ENCODE measurements at regions not wholly inside any gene's neighbourhood (a gene's known extent, or its start where the extent isn't known, plus 50 kb on each side); places are given as distances from the start of the nearest gene placed in this dataset.

DNA sequence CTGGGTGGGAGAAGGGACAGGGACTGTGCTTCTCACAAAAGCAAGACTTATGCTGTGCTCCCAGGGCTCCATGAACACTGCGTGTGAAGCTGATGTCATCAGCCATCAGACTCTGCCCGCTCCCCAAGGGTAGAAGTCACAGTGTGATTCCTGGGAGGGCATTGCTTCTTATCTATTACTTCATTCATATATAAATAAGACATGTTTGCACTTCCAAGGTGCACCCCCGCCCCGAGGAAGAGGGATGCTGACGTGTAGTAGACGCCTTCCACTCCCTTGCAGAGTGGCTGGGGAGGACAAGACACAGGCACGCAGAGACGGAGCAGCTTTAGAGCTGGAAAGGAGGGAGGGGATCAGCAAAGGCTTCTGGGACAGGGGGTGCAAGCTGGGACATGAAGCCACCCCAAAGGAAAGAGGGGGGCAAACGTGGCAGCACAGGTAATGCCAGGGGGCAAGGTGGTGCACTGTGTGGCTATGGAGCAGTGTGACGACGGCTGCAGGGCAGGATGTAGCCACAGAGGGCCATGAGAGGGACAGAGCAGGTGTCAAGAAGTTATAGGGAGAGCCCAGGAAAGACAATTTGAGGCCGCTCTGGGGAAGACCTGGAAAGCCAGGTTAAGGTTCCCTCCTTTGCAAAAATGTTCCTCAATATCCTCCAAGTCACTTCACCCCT lies 558.5 kb downstream of the MN1 start:
- TF ChIP-seq, protein P1, sequence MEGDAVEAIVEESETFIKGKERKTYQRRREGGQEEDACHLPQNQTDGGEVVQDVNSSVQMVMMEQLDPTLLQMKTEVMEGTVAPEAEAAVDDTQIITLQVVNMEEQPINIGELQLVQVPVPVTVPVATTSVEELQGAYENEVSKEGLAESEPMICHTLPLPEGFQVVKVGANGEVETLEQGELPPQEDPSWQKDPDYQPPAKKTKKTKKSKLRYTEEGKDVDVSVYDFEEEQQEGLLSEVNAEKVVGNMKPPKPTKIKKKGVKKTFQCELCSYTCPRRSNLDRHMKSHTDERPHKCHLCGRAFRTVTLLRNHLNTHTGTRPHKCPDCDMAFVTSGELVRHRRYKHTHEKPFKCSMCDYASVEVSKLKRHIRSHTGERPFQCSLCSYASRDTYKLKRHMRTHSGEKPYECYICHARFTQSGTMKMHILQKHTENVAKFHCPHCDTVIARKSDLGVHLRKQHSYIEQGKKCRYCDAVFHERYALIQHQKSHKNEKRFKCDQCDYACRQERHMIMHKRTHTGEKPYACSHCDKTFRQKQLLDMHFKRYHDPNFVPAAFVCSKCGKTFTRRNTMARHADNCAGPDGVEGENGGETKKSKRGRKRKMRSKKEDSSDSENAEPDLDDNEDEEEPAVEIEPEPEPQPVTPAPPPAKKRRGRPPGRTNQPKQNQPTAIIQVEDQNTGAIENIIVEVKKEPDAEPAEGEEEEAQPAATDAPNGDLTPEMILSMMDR (IDR thresholded peaks at IDR 0.05; ENCODE audit: insufficient read depth, low read length, poor library complexity, severe bottlenecking): no peak
- Histone ChIP-seq H3K36me3 (ENCODE audit: control insufficient read depth, insufficient read depth, low read length) (no peaks in the 10 kb centered on the region), H3K4me3 (replicated peaks; ENCODE audit: low read depth, low read length) (no peak overlapping the region), H3K27me3 (replicated peaks; ENCODE audit: control insufficient read depth, insufficient read depth, low read length) (no peaks in the 10 kb centered on the region)
- DNase-seq (ENCODE audit: extremely low read depth, insufficient read length): no peak

DNA sequence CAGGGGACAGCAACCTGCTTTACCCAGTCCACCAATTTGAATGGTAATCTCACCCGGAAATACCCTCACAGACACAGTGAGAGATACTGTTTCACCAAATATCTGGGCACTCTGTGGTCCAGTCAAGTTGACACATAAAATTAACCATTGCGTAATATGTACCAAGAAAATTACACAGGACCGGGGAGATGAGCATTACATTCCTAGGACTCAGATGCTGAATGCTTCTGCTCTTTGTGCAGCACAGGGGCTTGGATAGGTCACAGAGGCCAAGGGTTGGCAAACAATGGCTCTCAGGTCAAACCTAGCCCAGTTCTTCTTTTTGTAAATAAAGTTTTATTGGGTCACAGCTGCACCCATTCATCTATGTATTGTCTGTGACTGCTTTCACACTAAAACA lies 557.2 kb downstream of the MN1 start:
- Histone ChIP-seq H3K4me3 (replicated peaks; ENCODE audit: low read depth, low read length) (no peak overlapping the region), H3K36me3 (ENCODE audit: control insufficient read depth, insufficient read depth, low read length) (no peaks in the 10 kb centered on the region), H3K27me3 (replicated peaks; ENCODE audit: control insufficient read depth, insufficient read depth, low read length) (no peaks in the 10 kb centered on the region)
- no peak for DNase-seq (ENCODE audit: extremely low read depth, insufficient read length)
- TF ChIP-seq, protein P1 (IDR thresholded peaks at IDR 0.05; ENCODE audit: insufficient read depth, low read length, poor library complexity, severe bottlenecking): no peak

- Histone ChIP-seq H3K27me3 (replicated peaks; ENCODE audit: control insufficient read depth, insufficient read depth, low read length) (no peaks in the 10 kb centered on the region), H3K36me3 (ENCODE audit: control insufficient read depth, insufficient read depth, low read length) (no peaks in the 10 kb centered on the region), H3K4me3 (replicated peaks; ENCODE audit: low read depth, low read length) (no peak overlapping the region)
- DNase-seq (ENCODE audit: extremely low read depth, insufficient read length): no peak
- TF ChIP-seq, protein P1 (IDR thresholded peaks at IDR 0.05; ENCODE audit: insufficient read depth, low read length, poor library complexity, severe bottlenecking): no peak
Measured at GRCh38 chr22:27245056-27245455, 556.5 kb downstream of the MN1 start.

DNA sequence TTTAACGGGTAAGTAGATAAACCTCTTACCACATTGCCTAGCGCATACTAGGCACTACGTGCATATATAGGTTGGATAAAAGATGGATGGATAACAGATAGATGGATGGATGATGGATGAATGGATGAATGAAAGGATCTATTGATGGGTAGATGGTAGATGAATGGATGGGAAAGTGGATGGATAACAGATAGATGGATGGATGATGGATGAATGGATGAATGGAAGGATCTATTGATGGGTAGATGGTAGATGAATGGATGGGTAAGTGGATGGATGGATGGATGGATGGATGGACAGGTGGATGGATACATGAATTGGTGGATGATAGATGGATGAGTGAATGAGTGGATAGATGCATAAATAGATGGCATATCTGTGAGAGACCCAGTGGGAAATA lies 555.0 kb downstream of the MN1 start:
- Histone ChIP-seq H3K27me3 (replicated peaks; ENCODE audit: control insufficient read depth, insufficient read depth, low read length) (no peaks in the 10 kb centered on the region), H3K4me3 (replicated peaks; ENCODE audit: low read depth, low read length) (no peak overlapping the region), H3K36me3 (ENCODE audit: control insufficient read depth, insufficient read depth, low read length) (no peaks in the 10 kb centered on the region)
- DNase-seq (ENCODE audit: extremely low read depth, insufficient read length): no peak
- TF ChIP-seq, protein P1 (IDR thresholded peaks at IDR 0.05; ENCODE audit: insufficient read depth, low read length, poor library complexity, severe bottlenecking): no peak

DNA sequence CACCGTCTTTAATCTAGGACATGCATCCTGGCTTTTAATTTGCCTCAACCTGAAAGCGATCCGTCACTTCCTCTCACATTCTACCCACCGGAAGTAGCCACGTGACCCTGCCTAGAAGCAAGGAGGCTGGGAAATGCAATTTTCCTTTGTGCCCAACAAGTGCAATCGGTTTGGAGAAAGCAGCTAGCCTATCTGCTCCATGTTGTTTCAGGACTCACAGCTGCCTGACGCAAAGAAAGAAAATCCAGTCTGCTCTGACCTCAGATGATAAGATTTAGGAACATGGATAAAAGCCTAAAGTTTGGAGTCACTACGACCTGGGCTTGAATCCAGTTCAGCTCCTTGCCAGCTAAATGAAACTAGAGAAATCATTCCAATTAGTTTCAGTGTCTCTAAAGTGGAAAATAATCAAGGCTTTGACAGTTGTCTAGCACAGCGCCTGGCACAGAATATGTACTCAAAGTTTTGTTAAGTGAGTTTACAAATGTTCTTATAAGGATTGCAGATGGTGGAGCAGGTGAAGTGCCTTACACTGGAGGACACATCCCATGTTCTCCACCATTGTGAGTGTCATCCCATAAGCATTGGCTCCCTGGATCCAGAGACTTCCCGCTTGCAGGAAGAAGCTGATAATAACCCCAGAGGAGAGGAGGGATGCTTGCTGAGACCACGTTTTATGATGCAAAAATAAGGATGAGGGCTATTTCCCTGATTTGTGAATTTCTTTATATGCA lies 553.7 kb downstream of the MN1 start:
- H3K27me3 ChIP-seq (replicated peaks; ENCODE audit: control insufficient read depth, insufficient read depth, low read length): no peaks in the 10 kb centered on the region
- H3K4me3 ChIP-seq (replicated peaks; ENCODE audit: low read depth, low read length): no peak overlapping the region
- TF ChIP-seq, protein P1 (IDR thresholded peaks at IDR 0.05; ENCODE audit: insufficient read depth, low read length, poor library complexity, severe bottlenecking): no peak
- H3K36me3 ChIP-seq (ENCODE audit: control insufficient read depth, insufficient read depth, low read length): no peaks in the 10 kb centered on the region
- DNase-seq (ENCODE audit: extremely low read depth, insufficient read length): no peak

Data from GM06990 (cell line).